22Rv1 (cell line): ENCODE measurements at regions not wholly inside any gene's neighbourhood (a gene's known extent, or its start where the extent isn't known, plus 50 kb on each side); places are given as distances from the start of the nearest gene placed in this dataset.

Source experiments
- H3K27ac ChIP-seq: fragments of 450-650 bp; 2 replicates; pipeline ENCODE4 v1.5.1; 2017
- CTCF ChIP-seq: fragments of 450-650 bp; IDR thresholded peaks from 2 replicates; pipeline ENCODE4 v1.5.1; 2017; ENCODE audit warnings: mild to moderate bottlenecking
- ZFX ChIP-seq: fragments of 450-650 bp; IDR thresholded peaks from 2 replicates; pipeline ENCODE4 v1.6.1; 2017; ENCODE audit warnings: antibody characterized with exemption, borderline replicate concordance

GRCh38 chr1:221839782-221840395 lies 98.0 kb upstream of the DUSP10 start:
- peak overlapping the region; percentile 24 for H3K27ac ChIP-seq
- no peak for TF ChIP-seq CTCF
- TF ChIP-seq ZFX, result no peak

- H3K27ac ChIP-seq, result peak overlapping the region; percentile 24
- TF ChIP-seq CTCF, result no peak
- no peak for TF ChIP-seq ZFX
Observed at GRCh38 chr1:221839321-221839720, 97.4 kb upstream of the DUSP10 start.

GRCh38 chr1:221837896-221838295 lies 96.0 kb upstream of the DUSP10 start:
- TF ChIP-seq ZFX (no peak), CTCF (no peak)
- no peak overlapping the region for H3K27ac ChIP-seq

- TF ChIP-seq CTCF (no peak), ZFX (no peak)
- H3K27ac ChIP-seq, result no peak overlapping the region
Observed at GRCh38 chr1:221834698-221835513, 93.0 kb upstream of the DUSP10 start.

GRCh38 chr1:221832617-221833016 lies 90.7 kb upstream of the DUSP10 start:
- H3K27ac ChIP-seq, result no peak overlapping the region

GRCh38 chr1:221832151-221832550 lies 90.3 kb upstream of the DUSP10 start:
- no peak overlapping the region for H3K27ac ChIP-seq

More at GRCh38 chr1:221832617-221833016, 90.7 kb upstream of the DUSP10 start:
- no peak for TF ChIP-seq CTCF
- TF ChIP-seq ZFX, result no peak

More at GRCh38 chr1:221832151-221832550, 90.3 kb upstream of the DUSP10 start:
- no peak for TF ChIP-seq ZFX
- no peak for TF ChIP-seq CTCF
